ENCODE measurements at regions not wholly inside any gene's neighbourhood (a gene's known extent, or its start where the extent isn't known, plus 50 kb on each side); places are given as distances from the start of the nearest gene placed in this dataset.
"Not testable (repeated sequence)": the region's sequence is repeated elsewhere in the genome, so short reads cannot be mapped to it uniquely, and the experiment has no call there.

GRCh38 chr6:6993503-6994237 lies 114.1 kb upstream of the RREB1 start:
- no peak for DNase-seq

- no peak for DNase-seq
Observed at GRCh38 chr6:6994796-6995195, 113.0 kb upstream of the RREB1 start.

GRCh38 chr6:6995328-6995727 lies 112.4 kb upstream of the RREB1 start:
- no peak for DNase-seq

DNA sequence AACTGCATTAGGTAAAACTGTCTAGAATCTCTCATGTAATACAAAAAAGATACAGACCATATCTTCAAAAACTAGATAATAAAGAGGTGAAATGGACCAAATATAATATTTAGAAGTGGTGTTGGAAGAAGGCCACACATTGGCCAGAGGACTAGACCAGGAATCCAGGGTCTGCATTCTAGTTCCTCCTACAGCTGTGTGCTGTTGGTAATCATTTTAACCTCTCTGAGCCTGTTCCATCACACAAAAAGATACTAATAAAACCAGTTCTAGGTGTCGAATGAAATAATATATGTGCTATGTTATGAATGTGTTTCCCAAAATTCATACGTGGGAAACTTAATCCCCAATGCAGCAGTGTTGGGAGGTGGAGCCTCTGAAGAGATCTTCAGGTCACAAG lies 111.6 kb upstream of the RREB1 start:
- DNase-seq = no peak

DNA sequence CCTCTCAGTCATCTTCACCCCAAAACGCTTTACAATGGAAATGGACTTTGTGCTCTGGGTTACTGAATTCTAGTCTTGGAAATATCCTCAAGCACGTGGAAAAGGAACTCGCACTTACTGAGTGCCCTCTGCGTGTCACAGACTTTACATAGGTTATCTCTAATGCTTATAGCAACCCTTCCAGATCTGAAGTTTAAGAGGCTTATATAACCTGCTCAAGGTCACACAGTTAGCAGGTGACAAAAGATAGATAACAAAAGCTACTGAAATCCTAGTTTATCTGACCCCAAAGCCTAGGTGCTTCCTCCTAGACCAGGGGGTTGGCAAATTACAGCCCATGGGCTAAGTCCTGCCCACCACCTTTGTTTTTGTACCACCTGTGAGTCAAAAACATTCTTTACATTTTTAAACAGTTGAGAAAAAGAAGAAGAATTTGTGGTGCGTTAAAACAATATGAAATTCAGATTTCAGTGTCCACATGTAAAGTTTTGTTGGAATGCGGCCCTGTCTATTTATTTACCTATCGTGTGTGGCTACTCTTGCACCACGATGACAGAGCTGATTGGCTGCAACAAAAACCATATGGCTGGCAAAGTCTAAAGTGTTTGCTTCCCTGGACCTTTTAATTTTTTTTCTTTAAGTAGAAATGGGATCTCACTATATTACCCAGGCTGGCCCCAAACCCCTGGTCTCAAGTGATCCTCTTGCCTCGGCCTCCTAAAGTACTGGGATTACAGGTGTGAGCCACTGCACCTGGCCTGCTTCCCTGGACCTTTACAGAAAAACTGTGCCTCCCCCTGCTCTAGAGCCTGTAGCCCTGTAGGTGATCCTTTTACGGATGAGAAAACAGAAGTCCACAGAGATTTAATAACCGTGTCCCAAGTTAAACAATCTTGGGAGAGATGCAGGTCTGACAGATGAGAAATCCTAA lies 110.2 kb upstream of the RREB1 start:
- no peak for DNase-seq

DNA sequence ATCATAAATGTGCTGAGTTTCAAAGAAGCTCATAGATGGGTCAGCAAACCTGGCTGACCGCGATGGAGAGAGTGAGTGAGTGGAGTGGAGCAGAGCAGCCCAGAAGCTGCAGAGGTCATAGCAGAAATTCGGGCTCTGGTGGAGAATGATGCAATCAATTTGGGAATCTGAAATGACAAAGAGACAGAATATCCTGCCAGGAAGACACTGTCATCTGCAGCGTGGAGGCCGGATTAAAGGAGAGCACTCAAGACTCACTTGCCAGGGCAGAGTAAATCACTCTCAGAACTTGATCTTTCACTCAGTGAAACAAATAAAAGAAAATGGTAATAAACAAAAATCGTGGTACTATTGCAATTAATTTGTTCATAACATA lies 109.6 kb upstream of the RREB1 start:
- no peak for DNase-seq

DNA sequence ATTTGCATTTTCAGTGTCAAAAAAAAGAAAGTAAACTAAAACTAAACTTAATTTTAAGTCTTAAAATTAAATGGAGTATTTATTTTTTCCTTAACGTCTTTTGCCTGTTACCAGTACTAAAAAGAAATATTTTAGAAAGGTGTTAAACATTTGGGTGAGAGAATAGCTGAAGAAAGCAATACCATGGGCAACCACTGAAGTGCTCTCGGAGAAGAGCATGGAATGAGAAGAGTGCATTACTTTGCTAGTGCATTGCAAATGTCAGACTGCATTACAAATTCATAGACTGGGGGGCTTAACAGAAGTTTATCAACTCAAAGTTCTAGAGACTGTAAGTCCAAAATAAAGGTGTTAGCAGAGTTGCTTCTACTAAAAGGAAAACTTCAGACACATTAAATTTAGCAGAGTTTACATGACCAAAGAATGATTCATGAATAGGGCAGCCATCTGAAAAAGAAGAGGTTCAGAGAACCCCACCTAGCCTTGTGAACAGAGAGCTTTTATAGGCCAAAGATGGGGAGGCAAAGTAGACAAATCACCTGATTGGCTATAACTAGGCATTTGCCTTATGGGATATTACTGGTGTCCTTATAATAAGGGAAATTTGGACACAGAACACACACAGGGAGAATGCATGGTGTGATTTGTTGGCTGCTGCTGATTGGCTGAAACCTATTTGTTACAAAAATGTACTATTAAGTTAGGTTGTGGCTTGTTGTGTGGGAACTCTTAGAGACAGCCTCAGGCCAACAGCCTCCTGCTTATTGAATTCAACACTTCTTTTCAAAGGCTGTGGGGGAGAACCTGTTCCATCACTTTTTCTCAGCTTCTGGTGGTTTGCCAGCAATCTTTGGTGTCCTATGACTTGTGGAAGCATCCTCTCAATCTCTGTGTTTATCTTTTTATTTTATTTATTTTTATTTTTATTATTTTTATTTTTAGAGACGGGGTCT lies 106.7 kb upstream of the RREB1 start:
- no peak for DNase-seq

DNA sequence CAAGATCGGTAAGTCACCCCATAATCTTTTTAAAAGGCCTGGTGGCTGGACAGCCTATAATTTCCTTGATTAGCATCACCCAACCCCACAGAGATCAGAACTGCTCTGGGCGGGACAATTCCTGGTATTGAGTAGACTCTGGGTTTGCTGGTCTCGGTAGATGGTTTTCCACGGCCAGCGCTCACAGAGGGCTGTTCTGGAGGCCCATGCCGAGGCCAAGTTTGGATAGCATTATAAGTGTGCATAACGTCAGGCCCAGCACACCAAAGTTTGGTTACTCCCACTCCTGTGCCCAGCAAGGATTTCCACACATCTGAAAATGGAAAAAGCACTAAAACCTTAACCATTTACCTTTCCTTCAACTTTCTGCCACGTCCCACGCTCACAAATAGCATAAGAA lies 104.7 kb upstream of the RREB1 start:
- no peak for DNase-seq

DNA sequence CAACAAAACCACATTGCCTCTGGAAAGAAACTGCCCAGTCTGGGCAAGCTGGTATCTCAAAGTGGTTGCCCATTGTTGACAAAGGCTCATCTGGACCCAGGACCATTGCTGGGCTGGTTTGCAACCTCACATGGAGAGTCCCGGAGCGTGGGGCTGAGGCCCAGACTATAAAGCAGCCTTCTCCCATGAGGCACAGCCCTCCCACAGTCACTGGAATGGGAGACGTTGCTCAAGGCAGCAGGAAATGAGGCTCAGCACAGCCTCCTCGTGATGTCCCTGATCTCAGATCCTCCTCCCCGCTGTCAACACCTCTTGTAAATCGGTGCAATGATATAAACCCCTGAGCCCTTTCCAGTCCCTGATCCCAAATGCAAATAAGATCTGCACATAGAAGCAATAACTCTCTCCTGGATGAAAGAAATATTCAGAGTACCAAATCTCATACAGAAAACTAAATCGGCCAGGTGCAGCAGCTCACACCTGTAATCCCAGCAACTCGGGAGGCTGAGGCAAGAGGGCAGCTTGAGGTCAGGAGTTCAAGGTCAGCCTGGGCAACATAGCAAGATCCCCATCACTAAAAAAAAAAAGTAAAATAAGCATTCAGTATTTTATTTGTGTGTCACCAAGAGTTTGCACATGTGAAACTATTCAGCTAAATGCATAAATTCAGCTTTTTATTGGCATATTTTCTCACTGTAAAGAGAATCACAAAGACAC lies 103.0 kb upstream of the RREB1 start:
- DNase-seq = no peak

GRCh38 chr6:7006515-7007191 lies 101.1 kb upstream of the RREB1 start:
- DNase-seq = no peak

DNA sequence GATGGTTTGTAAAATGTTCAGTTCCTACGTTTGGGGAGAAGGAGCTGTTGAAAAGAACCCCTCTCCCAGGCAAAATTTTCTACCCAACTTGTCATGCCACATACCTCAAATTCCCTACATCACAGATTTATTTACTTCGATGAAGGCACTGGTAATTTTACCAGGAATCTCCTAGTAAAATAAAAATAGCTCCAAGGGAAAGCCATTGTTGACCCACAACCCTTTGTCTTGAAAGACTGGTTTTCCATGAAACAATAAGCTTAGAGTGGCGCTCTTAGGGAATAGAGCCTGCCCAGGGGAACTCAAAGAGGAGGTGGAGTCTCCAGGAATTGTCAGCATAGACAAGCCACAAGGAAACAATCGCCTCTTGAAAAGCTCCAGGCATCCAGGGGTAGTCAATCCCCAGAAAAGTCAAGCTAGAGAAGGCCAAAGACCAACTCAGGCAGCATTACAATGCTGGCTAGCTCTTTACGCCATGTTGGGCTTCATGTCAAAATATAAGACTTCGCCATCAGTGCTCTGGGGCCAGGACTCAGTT lies 99.2 kb upstream of the RREB1 start:
- DNase-seq = no peak

DNA sequence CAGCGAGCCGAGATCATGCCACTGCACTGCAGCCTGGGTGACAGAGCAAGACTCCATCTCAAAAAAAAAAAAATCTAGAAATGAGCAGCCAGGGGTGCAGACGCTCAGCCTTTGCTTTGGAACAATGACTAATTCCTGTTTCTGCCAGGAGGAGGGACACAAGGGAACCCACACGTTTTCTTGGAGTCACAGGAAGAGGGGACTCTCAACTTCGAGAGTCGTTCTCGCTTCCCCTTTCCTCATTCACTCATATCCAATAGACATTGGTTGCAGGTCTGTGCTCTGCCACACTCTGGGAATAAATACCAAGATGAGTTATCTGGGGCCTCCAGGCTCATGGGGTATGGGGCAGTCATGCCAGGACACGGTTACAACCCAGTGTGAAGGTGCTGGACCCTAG lies 91.5 kb upstream of the RREB1 start:
- no peak for DNase-seq

GRCh38 chr6:7021301-7021700 lies 86.5 kb upstream of the RREB1 start:
- no peak for DNase-seq

DNA sequence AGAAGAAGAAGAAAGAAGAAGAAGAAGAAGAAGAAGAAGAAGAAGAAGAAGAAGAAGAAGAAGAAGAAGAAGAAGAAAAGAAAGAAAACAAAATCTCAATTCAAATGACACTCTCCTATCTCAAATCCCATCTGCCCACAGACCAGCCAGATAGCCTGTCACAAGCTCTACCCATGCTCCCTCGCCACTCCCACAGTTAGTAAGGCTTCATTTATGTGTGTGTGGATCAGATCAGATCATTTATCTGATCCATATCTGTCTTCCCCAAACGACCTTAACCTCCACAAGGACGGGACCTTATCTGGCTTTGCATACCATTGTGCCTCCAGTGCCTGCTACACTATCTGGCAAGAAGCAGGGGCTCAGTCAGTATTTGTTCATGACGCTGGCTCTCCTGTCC lies 81.9 kb upstream of the RREB1 start:
- DNase-seq = no peak

- not testable (repeated sequence) for DNase-seq
Observed at GRCh38 chr6:7028963-7029362, 78.8 kb upstream of the RREB1 start.

DNA sequence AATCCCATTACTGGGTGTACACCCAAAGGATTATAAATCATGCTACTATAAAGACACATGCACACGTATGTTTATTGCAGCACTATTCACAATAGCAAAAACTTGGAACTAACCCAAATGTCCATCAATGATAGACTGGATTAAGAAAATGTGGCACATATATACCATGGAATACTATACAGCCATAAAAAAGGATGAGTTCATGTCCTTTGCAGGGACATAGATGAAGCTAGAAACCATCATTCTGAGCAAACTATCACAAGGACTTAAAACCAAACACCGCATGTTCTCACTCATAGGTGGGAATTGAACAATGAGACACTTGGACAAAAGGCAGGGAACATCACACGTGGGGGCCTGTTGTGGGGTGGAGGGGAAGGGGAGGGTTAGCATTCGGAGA lies 76.8 kb upstream of the RREB1 start:
- DNase-seq = not testable (repeated sequence)

- DNase-seq = no peak
Observed at GRCh38 chr6:7033202-7033601, 74.6 kb upstream of the RREB1 start.

DNA sequence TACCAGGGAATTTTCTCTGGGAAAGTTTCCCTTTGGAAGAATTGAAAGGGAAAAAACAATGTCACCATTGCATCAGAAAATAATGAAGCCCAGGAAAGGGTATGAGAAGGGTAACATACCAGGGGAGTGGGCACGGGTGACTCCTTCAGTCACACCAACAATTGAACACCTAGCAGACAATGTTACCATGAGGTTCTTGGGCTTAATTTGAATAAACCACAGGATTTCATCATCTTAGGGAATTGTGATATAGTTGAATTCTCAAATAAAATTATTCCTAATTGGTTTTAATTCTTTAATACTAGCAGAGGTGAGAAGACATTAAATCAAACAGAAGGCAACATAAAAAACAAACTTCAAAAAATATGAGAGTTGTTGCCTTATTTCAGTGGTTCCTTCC lies 73.7 kb upstream of the RREB1 start:
- DNase-seq = no peak

DNA sequence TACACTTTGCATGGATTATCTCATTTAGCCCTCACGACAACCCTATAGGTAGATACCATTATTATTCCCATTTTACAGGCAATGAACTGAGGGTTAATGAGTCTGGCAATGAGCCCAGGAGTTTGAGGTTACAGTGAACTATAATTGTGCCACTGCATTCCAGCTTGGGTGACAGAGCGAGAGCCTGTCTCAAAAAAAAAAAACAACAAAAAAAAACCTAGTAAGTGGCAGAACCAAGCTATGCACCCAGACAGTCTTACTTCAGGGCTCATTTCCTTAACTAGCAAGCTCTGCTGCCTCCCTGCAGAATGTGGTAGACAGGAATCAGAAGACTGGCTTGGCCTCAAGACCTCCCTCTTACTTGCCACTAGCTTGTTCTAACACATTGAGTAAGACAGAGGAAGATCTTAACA lies 71.9 kb upstream of the RREB1 start:
- DNase-seq = no peak

- DNase-seq = no peak
Observed at GRCh38 chr6:7041511-7042026, 66.2 kb upstream of the RREB1 start.

DNA sequence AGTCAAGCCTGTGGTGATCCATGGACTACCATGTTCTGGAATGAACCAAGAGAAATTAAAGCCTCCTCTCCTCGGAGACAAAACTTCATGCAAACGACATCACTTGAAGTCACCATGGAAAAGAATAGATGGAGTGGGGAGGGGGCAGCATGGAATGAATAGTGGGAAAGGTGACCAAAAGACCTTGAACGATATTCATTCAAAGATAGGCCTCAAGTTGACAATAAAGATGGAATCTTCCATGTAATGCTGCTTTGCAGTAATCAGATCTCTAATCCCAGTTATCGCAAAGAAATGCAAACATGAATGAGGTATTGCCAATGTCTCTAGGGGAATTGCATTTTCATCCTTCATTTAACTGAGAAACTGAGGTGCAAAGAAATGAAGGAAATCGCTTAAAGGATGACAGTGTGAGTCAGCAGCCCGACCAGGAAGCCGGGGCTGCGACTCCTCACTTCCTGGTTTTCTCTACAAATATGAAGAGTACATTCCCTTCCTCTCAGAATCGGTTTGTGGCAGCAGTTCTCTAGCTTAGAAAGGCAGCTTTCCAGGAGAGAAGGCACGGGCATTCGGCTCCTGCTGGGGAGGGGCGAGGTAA lies 65.6 kb upstream of the RREB1 start:
- no peak for DNase-seq

All from activated CD4-positive, alpha-beta T cell treated with anti-CD3 and anti-CD28 coated beads, Interleukin-10, Interleukin-2, amounts not matched to agents 100 ng/mL and 50 ng/mL, durations not matched to agents 16 hours and 8 hours (primary cell).